ENCODE measurements at regions not wholly inside any gene's neighbourhood (a gene's known extent, or its start where the extent isn't known, plus 50 kb on each side); places are given as distances from the start of the nearest gene placed in this dataset.

DNA sequence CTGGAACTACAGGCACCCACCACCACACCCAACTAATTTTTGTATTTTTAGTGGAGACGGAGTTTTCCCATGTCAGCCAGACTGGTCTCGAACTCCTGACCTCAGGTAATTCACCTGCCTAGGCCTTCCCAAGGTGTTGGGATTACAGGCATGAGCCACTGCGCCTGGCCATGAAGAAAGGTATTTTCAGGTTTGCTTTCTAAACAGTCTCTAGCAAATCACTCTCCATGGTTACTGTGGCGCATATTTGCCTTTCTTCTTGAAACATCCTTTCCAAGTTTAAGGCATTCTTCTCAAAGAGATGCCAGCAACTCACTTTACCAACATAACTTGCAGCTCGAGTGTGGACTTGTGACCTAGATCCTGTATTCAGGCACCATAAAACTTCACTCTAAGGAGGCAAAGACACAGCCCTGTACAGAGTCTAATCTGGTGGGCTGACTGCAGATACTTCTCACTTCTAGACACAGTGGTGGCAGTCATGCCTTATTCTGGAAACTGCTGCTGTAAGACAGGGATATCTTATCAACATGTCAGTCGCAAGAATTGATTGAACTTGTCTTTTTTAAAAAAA is 461.4 kb upstream of the TSHZ3 start:
- Histone ChIP-seq H3K9ac (ENCODE audit: insufficient read depth, low read depth, low read length) (no peak overlapping the region), H3K27me3 (ENCODE audit: control insufficient read depth in 1 of 2, insufficient read depth in 2 of 2, low read length in 2 of 2) (no peaks in the 10 kb centered on the region), H2AFZ (ENCODE audit: low read length) (no peak overlapping the region), H3K27ac (ENCODE audit: extremely low read length, insufficient read depth, low read length) (no peak overlapping the region), H3K4me2 (ENCODE audit: low read depth, low read length) (no peak overlapping the region), H3K36me3 (replicated peaks in 1 of 2; ENCODE audit: control insufficient read depth in 1 of 2, insufficient read depth in 2 of 2, low read length in 2 of 2) (no peaks in the 10 kb centered on the region), H3K9me3 (ENCODE audit: low read length) (peaks cover 87% of the 10 kb centered on the region), H3K4me3 (replicated peaks in 1 of 3; ENCODE audit: insufficient read depth in 1 of 3, low read depth in 2 of 3, low read length in 3 of 3) (no peak overlapping the region), H4K20me1 (ENCODE audit: insufficient read depth, low read length) (no peaks in the 10 kb centered on the region), H3K79me2 (ENCODE audit: insufficient read depth, low read length) (no peaks in the 10 kb centered on the region), H3K4me1 (ENCODE audit: insufficient read depth, low read length) (no peaks in the 10 kb centered on the region)
- POLR2A ChIA-PET: no interaction called here
- CTCF ChIA-PET (ENCODE audit: low intra/inter-chr PET ratio, low total read pairs): no interaction called here
- FAIRE-seq (no peak), ATAC-seq (no peak), DNase-seq (ENCODE audit: low spot score) (no peak)
- BruUV-seq (replicated peaks): no TSS peak
- in situ Hi-C loops (cut with HindIII; ENCODE audit: extremely low pct_ligation_motif_present, low pct_unique_long_range_greater_than_20kb): no loop called here
- intact Hi-C loops (cut with micrococcal nuclease; ENCODE audit: unreplicated experiment): no loop called here
- WGBS (ENCODE audit: low lambda C conversion rate): 19% methylated on average over 6 of the region's 6 CpGs
- TF ChIP-seq BRF2 (CRISPR knock-in tag; IDR thresholded peaks at IDR 0.05) (no peak), ZMYM4 (CRISPR knock-in tag; IDR thresholded peaks at IDR 0.05) (no peak), PAWR (CRISPR knock-in tag; IDR thresholded peaks at IDR 0.05; ENCODE audit: borderline replicate concordance) (no peak), NFIC (IDR thresholded peaks at IDR 0.05; ENCODE audit: low read length) (no peak), PLRG1 (conservative IDR thresholded peaks at IDR 0.05) (no peak), SRSF4 (IDR thresholded peaks at IDR 0.05; ENCODE audit: low read depth, low read length, poor library complexity, severe bottlenecking) (no peak), ZBTB14 (CRISPR knock-in tag; IDR thresholded peaks at IDR 0.05) (no peak), ETS1 (CRISPR knock-in tag; IDR thresholded peaks at IDR 0.05) (no peak)
- TF ChIP-seq, protein P1, sequence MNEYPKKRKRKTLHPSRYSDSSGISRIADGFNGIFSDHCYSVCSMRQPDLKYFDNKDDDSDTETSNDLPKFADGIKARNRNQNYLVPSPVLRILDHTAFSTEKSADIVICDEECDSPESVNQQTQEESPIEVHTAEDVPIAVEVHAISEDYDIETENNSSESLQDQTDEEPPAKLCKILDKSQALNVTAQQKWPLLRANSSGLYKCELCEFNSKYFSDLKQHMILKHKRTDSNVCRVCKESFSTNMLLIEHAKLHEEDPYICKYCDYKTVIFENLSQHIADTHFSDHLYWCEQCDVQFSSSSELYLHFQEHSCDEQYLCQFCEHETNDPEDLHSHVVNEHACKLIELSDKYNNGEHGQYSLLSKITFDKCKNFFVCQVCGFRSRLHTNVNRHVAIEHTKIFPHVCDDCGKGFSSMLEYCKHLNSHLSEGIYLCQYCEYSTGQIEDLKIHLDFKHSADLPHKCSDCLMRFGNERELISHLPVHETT (CRISPR knock-in tag; conservative IDR thresholded peaks at IDR 0.05): no peak
- TF ChIP-seq, protein P2, sequence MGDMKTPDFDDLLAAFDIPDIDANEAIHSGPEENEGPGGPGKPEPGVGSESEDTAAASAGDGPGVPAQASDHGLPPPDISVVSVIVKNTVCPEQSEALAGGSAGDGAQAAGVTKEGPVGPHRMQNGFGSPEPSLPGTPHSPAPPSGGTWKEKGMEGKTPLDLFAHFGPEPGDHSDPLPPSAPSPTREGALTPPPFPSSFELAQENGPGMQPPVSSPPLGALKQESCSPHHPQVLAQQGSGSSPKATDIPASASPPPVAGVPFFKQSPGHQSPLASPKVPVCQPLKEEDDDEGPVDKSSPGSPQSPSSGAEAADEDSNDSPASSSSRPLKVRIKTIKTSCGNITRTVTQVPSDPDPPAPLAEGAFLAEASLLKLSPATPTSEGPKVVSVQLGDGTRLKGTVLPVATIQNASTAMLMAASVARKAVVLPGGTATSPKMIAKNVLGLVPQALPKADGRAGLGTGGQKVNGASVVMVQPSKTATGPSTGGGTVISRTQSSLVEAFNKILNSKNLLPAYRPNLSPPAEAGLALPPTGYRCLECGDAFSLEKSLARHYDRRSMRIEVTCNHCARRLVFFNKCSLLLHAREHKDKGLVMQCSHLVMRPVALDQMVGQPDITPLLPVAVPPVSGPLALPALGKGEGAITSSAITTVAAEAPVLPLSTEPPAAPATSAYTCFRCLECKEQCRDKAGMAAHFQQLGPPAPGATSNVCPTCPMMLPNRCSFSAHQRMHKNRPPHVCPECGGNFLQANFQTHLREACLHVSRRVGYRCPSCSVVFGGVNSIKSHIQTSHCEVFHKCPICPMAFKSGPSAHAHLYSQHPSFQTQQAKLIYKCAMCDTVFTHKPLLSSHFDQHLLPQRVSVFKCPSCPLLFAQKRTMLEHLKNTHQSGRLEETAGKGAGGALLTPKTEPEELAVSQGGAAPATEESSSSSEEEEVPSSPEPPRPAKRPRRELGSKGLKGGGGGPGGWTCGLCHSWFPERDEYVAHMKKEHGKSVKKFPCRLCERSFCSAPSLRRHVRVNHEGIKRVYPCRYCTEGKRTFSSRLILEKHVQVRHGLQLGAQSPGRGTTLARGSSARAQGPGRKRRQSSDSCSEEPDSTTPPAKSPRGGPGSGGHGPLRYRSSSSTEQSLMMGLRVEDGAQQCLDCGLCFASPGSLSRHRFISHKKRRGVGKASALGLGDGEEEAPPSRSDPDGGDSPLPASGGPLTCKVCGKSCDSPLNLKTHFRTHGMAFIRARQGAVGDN (CRISPR knock-in tag; IDR thresholded peaks at IDR 0.05): no peak
- TF ChIP-seq, protein P3, sequence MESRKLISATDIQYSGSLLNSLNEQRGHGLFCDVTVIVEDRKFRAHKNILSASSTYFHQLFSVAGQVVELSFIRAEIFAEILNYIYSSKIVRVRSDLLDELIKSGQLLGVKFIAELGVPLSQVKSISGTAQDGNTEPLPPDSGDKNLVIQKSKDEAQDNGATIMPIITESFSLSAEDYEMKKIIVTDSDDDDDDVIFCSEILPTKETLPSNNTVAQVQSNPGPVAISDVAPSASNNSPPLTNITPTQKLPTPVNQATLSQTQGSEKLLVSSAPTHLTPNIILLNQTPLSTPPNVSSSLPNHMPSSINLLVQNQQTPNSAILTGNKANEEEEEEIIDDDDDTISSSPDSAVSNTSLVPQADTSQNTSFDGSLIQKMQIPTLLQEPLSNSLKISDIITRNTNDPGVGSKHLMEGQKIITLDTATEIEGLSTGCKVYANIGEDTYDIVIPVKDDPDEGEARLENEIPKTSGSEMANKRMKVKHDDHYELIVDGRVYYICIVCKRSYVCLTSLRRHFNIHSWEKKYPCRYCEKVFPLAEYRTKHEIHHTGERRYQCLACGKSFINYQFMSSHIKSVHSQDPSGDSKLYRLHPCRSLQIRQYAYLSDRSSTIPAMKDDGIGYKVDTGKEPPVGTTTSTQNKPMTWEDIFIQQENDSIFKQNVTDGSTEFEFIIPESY (CRISPR knock-in tag; IDR thresholded peaks at IDR 0.05): no peak
- TF ChIP-seq, protein P4, sequence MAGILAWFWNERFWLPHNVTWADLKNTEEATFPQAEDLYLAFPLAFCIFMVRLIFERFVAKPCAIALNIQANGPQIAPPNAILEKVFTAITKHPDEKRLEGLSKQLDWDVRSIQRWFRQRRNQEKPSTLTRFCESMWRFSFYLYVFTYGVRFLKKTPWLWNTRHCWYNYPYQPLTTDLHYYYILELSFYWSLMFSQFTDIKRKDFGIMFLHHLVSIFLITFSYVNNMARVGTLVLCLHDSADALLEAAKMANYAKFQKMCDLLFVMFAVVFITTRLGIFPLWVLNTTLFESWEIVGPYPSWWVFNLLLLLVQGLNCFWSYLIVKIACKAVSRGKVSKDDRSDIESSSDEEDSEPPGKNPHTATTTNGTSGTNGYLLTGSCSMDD (CRISPR knock-in tag; IDR thresholded peaks at IDR 0.05): no peak

Data from HepG2 (cell line).